ENCODE measurements at regions not wholly inside any gene's neighbourhood (a gene's known extent, or its start where the extent isn't known, plus 50 kb on each side); places are given as distances from the start of the nearest gene placed in this dataset.

DNA sequence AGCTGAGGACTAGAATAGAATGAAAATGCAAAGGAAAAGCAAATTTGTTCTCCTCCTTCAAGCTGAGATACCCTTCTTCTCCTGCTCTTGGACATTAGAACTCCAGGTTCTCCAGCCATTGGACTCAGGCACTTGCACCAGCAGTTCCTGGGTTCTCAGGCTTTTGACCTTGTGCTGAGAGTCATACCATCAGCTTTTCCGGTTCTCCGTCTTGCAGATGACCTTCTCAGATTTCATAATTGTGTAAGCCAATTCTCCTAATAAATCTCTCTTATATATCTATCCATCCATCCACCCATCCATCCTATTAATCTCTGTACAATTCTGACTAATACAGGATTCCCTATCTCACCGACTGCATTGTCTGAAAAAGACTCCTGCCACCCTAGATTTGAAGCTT lies 108.3 kb downstream of the AHR start:
- H3K9me3 Mint-ChIP-seq (ENCODE audit: unreplicated experiment), result peaks cover 5% of the 10 kb centered on the region
- no peak overlapping the region for H3K4me3 Mint-ChIP-seq (ENCODE audit: unreplicated experiment)
- peaks cover 45% of the 10 kb centered on the region for H3K4me1 Mint-ChIP-seq (ENCODE audit: unreplicated experiment)
- H3K27ac Mint-ChIP-seq (ENCODE audit: unreplicated experiment), result peak overlapping the region; percentile 90
- H3K27me3 Mint-ChIP-seq (ENCODE audit: unreplicated experiment), result no peaks in the 10 kb centered on the region
- DNase-seq (ENCODE audit: extremely low spot score, unreplicated experiment), result no peak
- peaks cover 4% of the 10 kb centered on the region for H3K36me3 Mint-ChIP-seq (ENCODE audit: unreplicated experiment)
- TF ChIP-seq, protein P1, sequence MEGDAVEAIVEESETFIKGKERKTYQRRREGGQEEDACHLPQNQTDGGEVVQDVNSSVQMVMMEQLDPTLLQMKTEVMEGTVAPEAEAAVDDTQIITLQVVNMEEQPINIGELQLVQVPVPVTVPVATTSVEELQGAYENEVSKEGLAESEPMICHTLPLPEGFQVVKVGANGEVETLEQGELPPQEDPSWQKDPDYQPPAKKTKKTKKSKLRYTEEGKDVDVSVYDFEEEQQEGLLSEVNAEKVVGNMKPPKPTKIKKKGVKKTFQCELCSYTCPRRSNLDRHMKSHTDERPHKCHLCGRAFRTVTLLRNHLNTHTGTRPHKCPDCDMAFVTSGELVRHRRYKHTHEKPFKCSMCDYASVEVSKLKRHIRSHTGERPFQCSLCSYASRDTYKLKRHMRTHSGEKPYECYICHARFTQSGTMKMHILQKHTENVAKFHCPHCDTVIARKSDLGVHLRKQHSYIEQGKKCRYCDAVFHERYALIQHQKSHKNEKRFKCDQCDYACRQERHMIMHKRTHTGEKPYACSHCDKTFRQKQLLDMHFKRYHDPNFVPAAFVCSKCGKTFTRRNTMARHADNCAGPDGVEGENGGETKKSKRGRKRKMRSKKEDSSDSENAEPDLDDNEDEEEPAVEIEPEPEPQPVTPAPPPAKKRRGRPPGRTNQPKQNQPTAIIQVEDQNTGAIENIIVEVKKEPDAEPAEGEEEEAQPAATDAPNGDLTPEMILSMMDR (IDR thresholded peaks at IDR 0.05), result no peak

DNA sequence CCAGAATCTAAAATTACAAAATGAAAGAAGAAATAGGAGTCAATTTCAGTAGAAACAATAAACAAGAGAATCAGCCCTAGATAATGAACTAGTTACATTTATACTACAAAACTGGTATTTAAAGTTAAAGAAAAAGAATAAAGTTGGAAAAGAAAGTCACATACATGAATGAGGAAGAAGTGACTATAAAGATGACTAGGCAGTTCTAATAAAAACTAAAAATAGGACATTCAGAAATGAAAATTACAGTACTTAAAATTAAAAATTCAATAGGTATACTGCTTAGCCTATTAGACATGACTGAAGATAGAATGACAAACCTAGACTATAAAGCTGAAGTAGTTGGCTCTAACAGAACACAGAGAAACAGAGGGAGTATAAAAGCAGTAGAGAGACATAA lies 108.8 kb downstream of the AHR start:
- H3K36me3 Mint-ChIP-seq (ENCODE audit: unreplicated experiment), result peaks cover 4% of the 10 kb centered on the region
- H3K27me3 Mint-ChIP-seq (ENCODE audit: unreplicated experiment), result no peaks in the 10 kb centered on the region
- H3K27ac Mint-ChIP-seq (ENCODE audit: unreplicated experiment), result peak overlapping the region; percentile 90
- H3K4me1 Mint-ChIP-seq (ENCODE audit: unreplicated experiment), result peaks cover 44% of the 10 kb centered on the region
- DNase-seq (ENCODE audit: extremely low spot score, unreplicated experiment), result no peak
- H3K4me3 Mint-ChIP-seq (ENCODE audit: unreplicated experiment), result no peak overlapping the region
- H3K9me3 Mint-ChIP-seq (ENCODE audit: unreplicated experiment), result peaks cover 5% of the 10 kb centered on the region
- TF ChIP-seq, protein P1 (IDR thresholded peaks at IDR 0.05), result no peak

DNA sequence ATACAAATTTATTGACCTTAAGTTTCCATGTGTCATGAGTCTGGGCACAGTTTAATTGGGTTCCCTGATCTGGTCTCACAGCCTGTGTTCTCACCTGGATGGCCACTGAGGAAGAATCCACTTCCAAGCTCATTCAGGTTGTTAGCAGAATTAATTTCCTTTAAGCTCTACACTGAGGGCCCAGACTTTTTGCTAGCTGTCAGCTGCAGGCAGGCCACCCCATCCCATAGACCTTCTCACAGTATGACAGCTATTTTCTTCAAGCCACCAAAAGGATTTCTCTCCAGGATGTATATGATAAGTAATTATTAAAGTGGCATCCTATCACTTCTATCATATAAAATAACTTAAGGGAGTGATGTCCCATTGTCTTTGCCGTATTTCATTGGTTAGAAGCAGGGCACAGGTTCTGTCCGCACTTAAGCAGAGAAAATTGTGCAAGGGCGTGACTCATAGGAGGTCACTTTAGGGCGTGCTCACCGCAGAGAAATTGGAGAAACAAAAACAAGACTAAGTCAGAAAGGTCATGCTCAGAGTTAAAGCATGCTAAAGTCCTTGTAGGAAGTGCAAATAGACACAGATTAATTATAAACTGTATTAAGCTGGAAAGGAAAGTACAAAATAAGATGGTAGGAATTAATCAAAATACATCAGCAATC lies 109.9 kb downstream of the AHR start:
- DNase-seq (ENCODE audit: extremely low spot score, unreplicated experiment), result no peak
- TF ChIP-seq, protein P1 (IDR thresholded peaks at IDR 0.05), result no peak
- H3K4me1 Mint-ChIP-seq (ENCODE audit: unreplicated experiment), result peaks cover 38% of the 10 kb centered on the region

DNA sequence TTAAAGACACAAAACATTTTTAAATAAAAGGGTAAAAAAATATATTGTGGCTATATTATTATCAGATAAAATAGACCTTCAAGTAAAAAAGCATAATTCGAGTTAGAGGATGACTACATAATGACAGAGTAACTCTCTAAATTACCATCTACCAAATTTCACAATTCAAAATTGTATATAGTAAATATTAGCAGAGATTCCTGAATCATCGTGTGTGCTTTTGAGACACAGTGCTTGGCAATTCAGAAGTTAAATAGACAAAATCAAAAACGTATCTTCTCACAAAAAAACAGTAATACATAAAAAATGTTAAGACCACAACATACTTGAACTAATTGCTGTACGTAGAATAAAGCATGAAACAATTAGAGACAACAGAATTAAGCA lies 110.4 kb downstream of the AHR start:
- Mint-ChIP-seq H3K4me1 (ENCODE audit: unreplicated experiment) (peaks cover 38% of the 10 kb centered on the region), H3K36me3 (ENCODE audit: unreplicated experiment) (no peaks in the 10 kb centered on the region), H3K4me3 (ENCODE audit: unreplicated experiment) (no peak overlapping the region), H3K27me3 (ENCODE audit: unreplicated experiment) (no peaks in the 10 kb centered on the region), H3K27ac (ENCODE audit: unreplicated experiment) (peak overlapping the region; percentile 82), H3K9me3 (ENCODE audit: unreplicated experiment) (no peaks in the 10 kb centered on the region)
- TF ChIP-seq, protein P1 (IDR thresholded peaks at IDR 0.05), result no peak
- DNase-seq (ENCODE audit: extremely low spot score, unreplicated experiment), result no peak

More for the DNA sequence above, 109.9 kb downstream of the AHR start:
- Mint-ChIP-seq H3K27ac (ENCODE audit: unreplicated experiment) (peak overlapping the region; percentile 82), H3K4me3 (ENCODE audit: unreplicated experiment) (no peak overlapping the region), H3K27me3 (ENCODE audit: unreplicated experiment) (no peaks in the 10 kb centered on the region), H3K9me3 (ENCODE audit: unreplicated experiment) (no peaks in the 10 kb centered on the region), H3K36me3 (ENCODE audit: unreplicated experiment) (no peaks in the 10 kb centered on the region)

DNA sequence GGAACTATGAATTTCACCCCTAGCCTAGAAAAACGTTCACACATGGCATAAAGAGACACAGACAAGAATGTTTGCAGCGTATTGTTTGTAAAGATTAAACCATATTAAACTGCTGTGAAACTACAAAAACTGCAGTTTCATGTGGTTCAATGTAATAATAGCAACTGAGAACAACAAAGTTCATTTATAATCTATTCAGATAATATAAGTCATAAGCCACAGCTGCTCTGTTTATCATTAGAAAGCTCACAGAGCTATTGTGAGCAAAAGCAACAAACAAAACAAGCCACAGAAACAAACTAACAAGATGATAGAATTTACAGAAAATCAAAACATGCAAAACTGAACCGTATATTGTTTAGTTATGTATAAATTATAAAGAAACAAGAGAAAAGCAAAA lies 113.5 kb downstream of the AHR start:
- TF ChIP-seq, protein P1 (IDR thresholded peaks at IDR 0.05), result no peak
- Mint-ChIP-seq H3K27ac (ENCODE audit: unreplicated experiment) (no peak overlapping the region), H3K9me3 (ENCODE audit: unreplicated experiment) (no peaks in the 10 kb centered on the region), H3K4me3 (ENCODE audit: unreplicated experiment) (no peak overlapping the region), H3K27me3 (ENCODE audit: unreplicated experiment) (no peaks in the 10 kb centered on the region), H3K4me1 (ENCODE audit: unreplicated experiment) (peaks cover 24% of the 10 kb centered on the region), H3K36me3 (ENCODE audit: unreplicated experiment) (no peaks in the 10 kb centered on the region)
- DNase-seq (ENCODE audit: extremely low spot score, unreplicated experiment), result no peak
